ENCODE measurements at regions not wholly inside any gene's neighbourhood (a gene's known extent, or its start where the extent isn't known, plus 50 kb on each side); places are given as distances from the start of the nearest gene placed in this dataset.
"Not testable (repeated sequence)": the region's sequence is repeated elsewhere in the genome, so short reads cannot be mapped to it uniquely, and the experiment has no call there.

DNA sequence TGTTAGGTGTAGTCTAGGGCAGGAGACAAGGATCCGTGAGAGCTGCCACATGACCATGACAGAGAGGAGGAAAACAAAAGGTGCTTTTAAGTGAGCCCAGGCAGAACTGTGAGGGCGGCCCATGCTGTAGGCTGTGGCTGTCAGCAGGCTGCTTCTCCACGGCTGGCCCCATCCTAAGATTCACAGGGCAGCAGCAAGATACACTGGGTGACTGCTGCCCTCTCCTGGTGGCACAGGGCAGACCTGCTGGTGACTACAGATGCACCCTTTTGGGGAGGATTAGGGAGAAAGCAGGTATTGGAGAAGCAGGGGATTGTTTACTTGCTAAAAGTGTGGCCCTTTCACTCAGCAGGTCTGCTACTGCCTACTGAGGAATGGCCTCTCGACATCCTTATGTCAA is 112.2 kb upstream of the CCZ1B start:
- H3K9me3 ChIP-seq; intact Hi-C loops (cut with DNase I; ENCODE audit: low total_unique reads); H3K4me3 ChIP-seq; H3K27ac ChIP-seq; DNase-seq; H3K27me3 ChIP-seq (replicated peaks in 1 of 7); H3K4me1 ChIP-seq; H3K36me3 ChIP-seq: not testable (repeated sequence)
- 20 to 29% (median 27%) methylated on average over 3 to 4 of the region's 4 CpGs for WGBS, 5 donors
- TF ChIP-seq, protein P1, sequence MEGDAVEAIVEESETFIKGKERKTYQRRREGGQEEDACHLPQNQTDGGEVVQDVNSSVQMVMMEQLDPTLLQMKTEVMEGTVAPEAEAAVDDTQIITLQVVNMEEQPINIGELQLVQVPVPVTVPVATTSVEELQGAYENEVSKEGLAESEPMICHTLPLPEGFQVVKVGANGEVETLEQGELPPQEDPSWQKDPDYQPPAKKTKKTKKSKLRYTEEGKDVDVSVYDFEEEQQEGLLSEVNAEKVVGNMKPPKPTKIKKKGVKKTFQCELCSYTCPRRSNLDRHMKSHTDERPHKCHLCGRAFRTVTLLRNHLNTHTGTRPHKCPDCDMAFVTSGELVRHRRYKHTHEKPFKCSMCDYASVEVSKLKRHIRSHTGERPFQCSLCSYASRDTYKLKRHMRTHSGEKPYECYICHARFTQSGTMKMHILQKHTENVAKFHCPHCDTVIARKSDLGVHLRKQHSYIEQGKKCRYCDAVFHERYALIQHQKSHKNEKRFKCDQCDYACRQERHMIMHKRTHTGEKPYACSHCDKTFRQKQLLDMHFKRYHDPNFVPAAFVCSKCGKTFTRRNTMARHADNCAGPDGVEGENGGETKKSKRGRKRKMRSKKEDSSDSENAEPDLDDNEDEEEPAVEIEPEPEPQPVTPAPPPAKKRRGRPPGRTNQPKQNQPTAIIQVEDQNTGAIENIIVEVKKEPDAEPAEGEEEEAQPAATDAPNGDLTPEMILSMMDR (IDR thresholded peaks at IDR 0.05 in 8 of 11, conservative IDR thresholded peaks at IDR 0.05 in 3 of 11), result peak in 7 of 11 experiments; percentile 14 to 58 (median 43)

DNA sequence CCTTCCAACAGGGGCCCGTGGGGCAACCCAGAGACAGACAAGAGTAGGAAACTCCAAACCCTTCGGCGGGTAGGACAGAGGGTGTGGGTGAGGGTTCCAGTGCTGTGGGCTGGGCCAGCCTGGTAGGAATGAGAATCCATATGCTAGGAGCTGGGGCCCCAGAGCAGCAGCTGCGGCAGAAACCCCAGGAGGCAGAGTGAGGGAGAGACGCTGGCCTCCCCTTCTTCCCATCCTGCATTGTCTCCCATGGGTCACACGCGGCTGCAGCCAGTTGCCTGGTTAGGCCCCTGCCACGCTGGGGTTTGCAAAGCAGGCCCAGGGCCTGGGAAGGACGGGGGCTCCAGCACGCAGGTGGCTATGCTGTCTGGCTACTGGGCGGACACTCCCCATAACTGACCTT is 113.1 kb upstream of the CCZ1B start:
- intact Hi-C loops (cut with DNase I; ENCODE audit: low total_unique reads); H3K27ac ChIP-seq; H3K27me3 ChIP-seq (replicated peaks in 1 of 7); H3K4me3 ChIP-seq; H3K9me3 ChIP-seq; H3K4me1 ChIP-seq; H3K36me3 ChIP-seq: not testable (repeated sequence)
- 80 to 90% (median 86%) methylated on average over 10 to 11 of the region's 11 CpGs for WGBS, 5 donors
- DNase-seq, result peak; percentile 65

DNA sequence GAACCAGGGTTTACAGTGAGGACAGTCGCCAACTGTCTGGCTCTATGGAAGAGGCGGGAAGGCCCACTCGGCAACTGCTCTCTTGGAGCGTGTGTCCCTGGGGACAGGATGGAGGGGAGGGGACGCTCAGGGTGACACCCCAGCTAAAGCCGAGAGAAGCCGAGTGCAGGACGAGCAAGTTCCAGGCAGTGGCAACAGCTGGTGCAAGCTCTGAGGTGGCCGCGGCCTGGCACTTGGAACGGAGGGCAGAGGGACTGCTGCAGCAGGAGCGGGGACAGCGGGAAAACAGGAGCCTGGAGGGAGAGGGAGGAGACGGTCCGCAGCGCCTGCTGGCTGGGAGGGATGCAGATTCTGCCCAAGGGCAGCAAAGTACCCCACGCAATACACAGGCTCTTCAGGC is 113.8 kb upstream of the CCZ1B start:
- WGBS, 5 donors, result 88 to 95% (median 91%) methylated on average over 10 to 16 of the region's 17 CpGs
- peak; percentile 57 for DNase-seq
- H3K27me3 ChIP-seq (replicated peaks in 1 of 7); H3K9me3 ChIP-seq; H3K4me1 ChIP-seq; H3K36me3 ChIP-seq; H3K27ac ChIP-seq; intact Hi-C loops (cut with DNase I; ENCODE audit: low total_unique reads); H3K4me3 ChIP-seq: not testable (repeated sequence)

DNA sequence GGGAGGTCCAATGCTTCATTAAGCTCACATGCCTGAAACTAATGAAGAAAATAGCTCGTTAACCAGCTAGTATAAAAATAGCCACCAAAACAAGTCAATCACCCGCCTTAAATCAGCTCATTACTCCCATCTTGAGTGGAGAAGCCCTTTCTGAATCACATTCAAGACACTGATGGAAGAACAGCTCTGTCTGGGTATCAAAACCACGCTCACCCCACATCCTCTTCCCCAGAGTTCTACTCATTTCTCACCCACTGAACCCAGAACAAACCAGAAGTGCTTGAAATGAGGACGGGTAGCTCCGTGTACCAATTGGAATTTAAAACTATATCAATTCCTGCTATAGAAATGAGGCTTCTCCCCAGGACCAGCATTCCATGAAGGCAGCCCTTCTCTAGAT is 120.8 kb upstream of the CCZ1B start:
- H3K4me3 ChIP-seq; H3K36me3 ChIP-seq; H3K27ac ChIP-seq; H3K4me1 ChIP-seq; intact Hi-C loops (cut with DNase I; ENCODE audit: low total_unique reads); DNase-seq; H3K9me3 ChIP-seq; H3K27me3 ChIP-seq (replicated peaks in 1 of 7): not testable (repeated sequence)
- WGBS, 5 donors, result 59 to 80% (median 73%) methylated on average over 5 of the region's 5 CpGs

DNA sequence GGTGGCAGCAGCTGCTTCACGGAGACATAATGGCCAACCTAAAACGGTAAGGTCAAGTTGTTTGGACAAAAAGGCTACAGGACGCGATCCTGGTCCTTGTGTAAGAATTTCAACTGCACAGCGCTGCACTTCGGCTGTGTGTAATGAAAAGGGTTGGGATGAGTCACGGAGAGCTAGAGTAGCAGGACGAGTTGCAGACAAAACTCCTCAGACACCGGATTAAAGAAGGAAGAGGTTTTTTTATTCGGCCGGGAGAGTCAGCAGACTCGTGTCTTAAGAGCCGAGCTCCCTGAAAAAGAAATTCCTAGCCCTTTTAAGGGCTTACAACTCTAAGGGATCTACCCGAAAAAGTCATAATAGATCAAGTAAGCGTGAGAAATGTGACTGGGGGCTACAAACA is 124.2 kb upstream of the CCZ1B start:
- DNase-seq; intact Hi-C loops (cut with DNase I; ENCODE audit: low total_unique reads); H3K9me3 ChIP-seq; H3K4me3 ChIP-seq; H3K27me3 ChIP-seq (replicated peaks in 1 of 7); H3K36me3 ChIP-seq; H3K27ac ChIP-seq; H3K4me1 ChIP-seq: not testable (repeated sequence)
- WGBS, 5 donors, result 35 to 79% (median 51%) methylated on average over 14 to 15 of the region's 15 CpGs

DNA sequence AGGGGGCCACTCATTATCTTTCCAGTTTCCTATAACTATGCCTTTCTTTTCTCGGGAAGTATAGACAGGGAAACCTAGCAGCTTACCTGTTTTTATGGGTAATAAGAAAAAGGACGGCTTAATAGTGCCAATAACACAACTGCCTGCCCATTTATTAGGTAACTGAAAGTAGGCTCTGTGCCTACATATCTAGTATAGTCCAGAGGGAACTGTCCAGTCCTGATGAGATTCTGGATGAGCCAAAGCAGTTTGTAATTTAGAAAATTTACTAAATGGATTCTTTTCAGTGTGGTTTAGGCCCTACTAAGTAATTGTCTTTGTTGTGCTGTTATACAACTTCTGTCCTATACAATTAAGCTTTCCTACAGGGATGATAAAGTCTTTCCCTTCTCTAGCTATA is 125.5 kb upstream of the CCZ1B start:
- H3K27me3 ChIP-seq (replicated peaks in 1 of 7); H3K27ac ChIP-seq; H3K4me1 ChIP-seq; H3K36me3 ChIP-seq; intact Hi-C loops (cut with DNase I; ENCODE audit: low total_unique reads); DNase-seq; H3K9me3 ChIP-seq; H3K4me3 ChIP-seq: not testable (repeated sequence)
- 85 to 97% (median 89%) methylated on average over 2 of the region's 2 CpGs for WGBS, 5 donors

DNA sequence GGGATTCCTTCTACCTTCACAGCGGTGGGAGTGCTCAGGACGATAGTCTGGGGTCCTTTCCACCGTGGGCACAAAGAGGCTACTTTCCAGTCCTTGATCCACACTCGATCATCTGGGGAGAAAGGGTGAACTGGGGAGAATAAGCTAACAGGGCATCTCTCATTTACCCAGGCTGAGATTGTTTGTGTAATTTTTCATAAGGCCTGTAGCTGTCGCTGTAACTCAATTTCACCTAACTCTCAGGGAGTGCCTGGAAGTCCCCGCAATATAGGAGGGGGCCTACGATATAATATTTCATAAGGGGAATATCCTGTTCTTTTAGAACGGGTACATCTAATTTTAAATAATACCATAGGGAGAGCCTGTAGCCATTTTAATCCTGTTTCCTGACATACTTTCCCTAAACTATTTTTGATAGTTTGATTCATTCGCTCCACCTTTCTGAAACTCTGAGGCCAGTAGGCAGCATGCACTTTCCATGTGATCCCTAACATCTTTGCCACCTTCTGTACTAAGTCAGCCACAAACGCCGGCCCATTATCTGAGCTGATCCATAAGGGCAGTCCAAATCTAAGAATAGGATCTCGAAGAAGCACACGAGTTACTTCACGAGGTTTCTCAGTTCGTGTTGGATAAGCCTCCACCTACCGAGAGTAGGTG is 127.2 kb upstream of the CCZ1B start:
- not testable (repeated sequence) for DNase-seq, H3K4me3 ChIP-seq

DNA sequence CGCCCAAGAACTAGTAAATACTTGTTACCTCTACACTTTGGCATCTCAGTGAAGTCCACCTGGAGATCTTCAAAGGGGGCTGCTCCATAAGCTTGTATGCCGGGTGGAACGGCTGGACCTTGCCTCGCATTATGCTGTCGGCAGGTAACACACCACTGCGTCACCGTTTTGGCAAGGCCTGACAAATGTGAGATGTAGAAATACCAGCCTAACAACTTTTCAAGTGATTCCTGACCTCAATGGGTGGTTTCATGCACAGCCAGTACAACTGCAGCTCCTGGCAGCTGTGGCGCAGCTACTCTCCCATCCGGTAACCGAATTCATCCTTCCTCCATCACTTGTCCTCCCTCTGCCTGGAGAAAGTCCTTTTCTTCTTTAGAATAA is 127.7 kb upstream of the CCZ1B start:
- not testable (repeated sequence) for H3K27ac ChIP-seq, DNase-seq

More for the DNA sequence above, 127.2 kb upstream of the CCZ1B start:
- intact Hi-C loops (cut with DNase I; ENCODE audit: low total_unique reads); H3K27me3 ChIP-seq (replicated peaks in 1 of 7); H3K36me3 ChIP-seq; H3K9me3 ChIP-seq; H3K27ac ChIP-seq; H3K4me1 ChIP-seq: not testable (repeated sequence)
- TF ChIP-seq, protein P1 (IDR thresholded peaks at IDR 0.05 in 8 of 11, conservative IDR thresholded peaks at IDR 0.05 in 3 of 11), result peak in 5 of 11 experiments; percentile 18 to 46 (median 40)
- 42 to 53% (median 48%) methylated on average over 15 to 16 of the region's 16 CpGs for WGBS, 5 donors

GRCh38 chr7:6955385-6955784 is 129.3 kb upstream of the CCZ1B start:
- H3K4me3 ChIP-seq; DNase-seq; H3K27me3 ChIP-seq (replicated peaks in 1 of 7); H3K27ac ChIP-seq; H3K9me3 ChIP-seq; H3K4me1 ChIP-seq; intact Hi-C loops (cut with DNase I; ENCODE audit: low total_unique reads); H3K36me3 ChIP-seq: not testable (repeated sequence)
- 91 to 95% (median 94%) methylated on average over 11 to 12 of the region's 12 CpGs for WGBS, 5 donors

More for the DNA sequence above, 127.7 kb upstream of the CCZ1B start:
- H3K4me3 ChIP-seq; H3K36me3 ChIP-seq; H3K9me3 ChIP-seq; H3K27me3 ChIP-seq (replicated peaks in 1 of 7); intact Hi-C loops (cut with DNase I; ENCODE audit: low total_unique reads); H3K4me1 ChIP-seq: not testable (repeated sequence)
- WGBS, 5 donors, result 74 to 95% (median 82%) methylated on average over 6 to 10 of the region's 10 CpGs
